PFSK-1 (cell line): ENCODE measurements at regions not wholly inside any gene's neighbourhood (a gene's known extent, or its start where the extent isn't known, plus 50 kb on each side); places are given as distances from the start of the nearest gene placed in this dataset.

Experiments used
- FOXP2 ChIP-seq: optimal IDR thresholded peaks from 2 replicates; pipeline ENCODE3; 2011; ENCODE audit warnings: borderline replicate concordance, control low read depth, inconsistent platforms; ENCODE audit not compliant: insufficient read depth; ENCODE audit errors: extremely low read length, extremely low read depth
- POLR2AphosphoS5 ChIP-seq: IDR thresholded peaks from 2 replicates; pipeline ENCODE4 v1.6.1; 2012; ENCODE audit warnings: low read depth, mild to moderate bottlenecking, control low read depth, low read length, moderate library complexity
- SIN3A ChIP-seq: IDR thresholded peaks from 2 replicates; pipeline ENCODE4 v1.6.1; 2012; ENCODE audit warnings: mild to moderate bottlenecking, low read length, moderate library complexity, borderline replicate concordance; ENCODE audit not compliant: insufficient read depth
- TAF1 ChIP-seq: IDR thresholded peaks from 2 replicates; pipeline ENCODE4 v1.6.1; 2012; ENCODE audit warnings: low read length, control low read depth, borderline replicate concordance; ENCODE audit not compliant: insufficient read depth
- TF ChIP-seq, protein P1 (sequence below), 2 experiments: IDR thresholded peaks; 2 replicates each; pipeline versions ENCODE4 v1.6.1 to v1.8.0; 2011 to 2012; ENCODE audit warnings: low read depth in 2 of 2, low read length in 2 of 2, control low read depth in 1 of 2, inconsistent platforms in 1 of 2, mild to moderate bottlenecking in 1 of 2, moderate library complexity in 1 of 2; ENCODE audit not compliant: insufficient read depth in 1 of 2

DNA sequence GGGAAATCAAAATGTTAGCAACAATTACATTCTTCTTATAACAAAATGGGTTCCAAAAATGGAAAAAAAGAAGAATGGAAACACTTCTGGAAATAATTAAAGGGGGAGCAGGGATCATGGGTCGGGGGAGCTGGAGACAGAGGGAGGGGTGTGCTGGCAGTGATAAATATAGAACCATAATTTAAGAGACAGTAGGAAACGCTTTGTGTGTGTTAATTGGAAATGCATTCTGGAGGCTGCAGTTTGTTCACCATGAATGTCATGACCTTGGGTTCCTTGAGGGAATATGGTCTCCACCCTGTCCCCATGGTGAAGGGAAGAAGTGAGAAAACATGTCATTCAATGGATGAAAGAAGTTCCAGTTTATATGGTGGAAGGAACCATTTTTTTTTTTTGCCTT is 540.7 kb downstream of the TNS1 start:
- TF ChIP-seq FOXP2 (no peak), SIN3A (no peak), TAF1 (no peak), POLR2AphosphoS5 (no peak)
- TF ChIP-seq, protein P1, sequence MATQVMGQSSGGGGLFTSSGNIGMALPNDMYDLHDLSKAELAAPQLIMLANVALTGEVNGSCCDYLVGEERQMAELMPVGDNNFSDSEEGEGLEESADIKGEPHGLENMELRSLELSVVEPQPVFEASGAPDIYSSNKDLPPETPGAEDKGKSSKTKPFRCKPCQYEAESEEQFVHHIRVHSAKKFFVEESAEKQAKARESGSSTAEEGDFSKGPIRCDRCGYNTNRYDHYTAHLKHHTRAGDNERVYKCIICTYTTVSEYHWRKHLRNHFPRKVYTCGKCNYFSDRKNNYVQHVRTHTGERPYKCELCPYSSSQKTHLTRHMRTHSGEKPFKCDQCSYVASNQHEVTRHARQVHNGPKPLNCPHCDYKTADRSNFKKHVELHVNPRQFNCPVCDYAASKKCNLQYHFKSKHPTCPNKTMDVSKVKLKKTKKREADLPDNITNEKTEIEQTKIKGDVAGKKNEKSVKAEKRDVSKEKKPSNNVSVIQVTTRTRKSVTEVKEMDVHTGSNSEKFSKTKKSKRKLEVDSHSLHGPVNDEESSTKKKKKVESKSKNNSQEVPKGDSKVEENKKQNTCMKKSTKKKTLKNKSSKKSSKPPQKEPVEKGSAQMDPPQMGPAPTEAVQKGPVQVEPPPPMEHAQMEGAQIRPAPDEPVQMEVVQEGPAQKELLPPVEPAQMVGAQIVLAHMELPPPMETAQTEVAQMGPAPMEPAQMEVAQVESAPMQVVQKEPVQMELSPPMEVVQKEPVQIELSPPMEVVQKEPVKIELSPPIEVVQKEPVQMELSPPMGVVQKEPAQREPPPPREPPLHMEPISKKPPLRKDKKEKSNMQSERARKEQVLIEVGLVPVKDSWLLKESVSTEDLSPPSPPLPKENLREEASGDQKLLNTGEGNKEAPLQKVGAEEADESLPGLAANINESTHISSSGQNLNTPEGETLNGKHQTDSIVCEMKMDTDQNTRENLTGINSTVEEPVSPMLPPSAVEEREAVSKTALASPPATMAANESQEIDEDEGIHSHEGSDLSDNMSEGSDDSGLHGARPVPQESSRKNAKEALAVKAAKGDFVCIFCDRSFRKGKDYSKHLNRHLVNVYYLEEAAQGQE (IDR thresholded peaks at IDR 0.05; ENCODE audit: insufficient read depth in 1 of 2, low read depth in 2 of 2, low read length in 2 of 2) = no peak

DNA sequence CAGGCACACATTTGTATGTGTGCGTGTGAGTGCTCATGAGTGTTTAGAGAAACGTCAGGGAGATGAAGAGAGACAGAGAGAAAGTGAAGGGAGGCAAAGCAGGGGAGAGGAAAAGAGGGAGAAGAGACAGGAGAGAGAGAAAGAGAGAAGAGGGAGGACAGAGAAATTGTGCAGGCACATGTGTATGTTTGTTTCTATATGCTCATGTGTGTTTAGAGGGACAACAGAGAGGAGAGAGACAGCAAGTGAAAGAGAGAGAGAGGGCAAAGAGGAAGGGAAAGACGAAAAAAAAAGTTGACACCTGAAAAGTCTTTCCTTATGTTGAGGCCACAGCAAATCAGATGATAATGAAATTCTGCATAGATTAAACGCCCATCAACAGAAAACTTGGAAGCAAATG is 541.1 kb downstream of the TNS1 start:
- TF ChIP-seq POLR2AphosphoS5 = no peak
- no peak for TF ChIP-seq FOXP2
- TF ChIP-seq SIN3A = no peak
- TF ChIP-seq TAF1 = no peak
- TF ChIP-seq, protein P1 (IDR thresholded peaks at IDR 0.05; ENCODE audit: insufficient read depth in 1 of 2, low read depth in 2 of 2, low read length in 2 of 2) = no peak

DNA sequence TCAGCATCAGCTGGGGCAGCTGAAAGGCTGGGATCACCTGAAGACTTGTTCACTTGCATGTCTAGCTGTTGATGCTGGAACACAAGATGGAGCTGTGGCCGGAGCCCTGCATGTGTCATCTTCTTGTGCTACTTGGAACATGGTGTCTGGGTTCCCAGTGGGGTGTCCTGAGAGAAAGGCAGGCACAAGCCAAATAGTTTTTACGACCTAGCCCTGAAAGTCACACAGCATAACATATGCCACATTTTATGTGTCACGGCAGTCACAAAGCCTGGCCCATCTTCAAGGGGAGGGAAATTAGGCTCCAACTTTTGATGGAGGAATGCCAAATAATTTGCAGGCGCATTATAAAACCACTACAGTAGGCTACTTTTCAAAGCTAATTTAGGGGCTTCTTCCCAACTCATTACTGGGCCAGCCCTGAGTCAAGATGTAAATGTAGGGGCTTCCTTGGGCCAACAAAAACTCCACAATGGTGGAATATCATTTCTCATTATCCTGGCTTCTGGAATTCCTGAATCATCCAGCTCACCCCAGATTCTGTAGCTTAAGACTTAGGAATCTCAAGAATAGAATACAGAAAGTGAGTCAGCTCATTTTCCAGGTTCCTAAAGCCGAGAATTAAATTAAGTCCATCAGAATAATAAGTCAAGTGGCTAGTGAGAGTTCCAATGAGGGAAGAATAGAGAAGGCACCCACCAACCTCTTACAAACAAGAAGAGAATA is 543.0 kb downstream of the TNS1 start:
- TF ChIP-seq FOXP2 = no peak
- TF ChIP-seq POLR2AphosphoS5 = no peak
- TF ChIP-seq SIN3A = no peak
- TF ChIP-seq TAF1 = no peak
- TF ChIP-seq, protein P1 (IDR thresholded peaks at IDR 0.05; ENCODE audit: insufficient read depth in 1 of 2, low read depth in 2 of 2, low read length in 2 of 2) = no peak

DNA sequence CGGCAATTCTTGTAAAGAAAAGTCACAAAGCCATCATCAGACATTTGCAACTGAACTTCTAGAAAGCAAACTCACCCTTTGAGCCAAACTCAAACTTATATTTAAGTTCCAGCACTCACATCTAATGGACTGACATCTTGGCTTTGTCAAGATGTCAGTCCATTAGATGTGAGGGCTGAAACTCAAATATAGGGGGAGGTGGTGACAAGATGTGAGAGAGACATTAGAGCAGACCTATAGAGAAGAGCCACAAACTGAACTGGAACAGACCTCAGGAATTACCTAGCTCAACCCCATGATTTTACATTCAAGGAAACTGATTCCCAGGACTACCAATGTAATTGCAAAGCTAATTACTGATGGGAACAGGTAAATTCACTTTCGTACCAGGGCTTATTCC is 543.8 kb downstream of the TNS1 start:
- TF ChIP-seq SIN3A (no peak), FOXP2 (no peak), POLR2AphosphoS5 (no peak), TAF1 (no peak)
- TF ChIP-seq, protein P1 (IDR thresholded peaks at IDR 0.05; ENCODE audit: insufficient read depth in 1 of 2, low read depth in 2 of 2, low read length in 2 of 2) = no peak

DNA sequence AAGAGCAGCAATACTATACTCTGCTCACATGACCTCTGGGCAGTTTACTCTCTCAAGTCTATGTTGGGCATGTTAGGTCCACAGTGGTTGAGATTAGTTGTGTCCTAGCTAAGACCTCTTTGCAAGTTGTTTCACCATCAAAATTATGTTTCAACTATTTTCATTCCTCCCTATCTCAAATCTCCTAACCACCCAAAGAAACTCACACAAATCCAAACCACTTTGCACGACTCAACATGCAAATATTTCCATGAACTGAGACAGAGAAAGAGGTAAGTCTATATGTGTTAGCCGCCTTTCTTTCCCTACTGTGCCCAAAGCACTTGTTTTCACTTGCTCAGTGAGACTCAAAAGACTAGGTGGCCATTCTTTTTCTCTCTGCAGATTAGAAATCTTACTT is 546.8 kb downstream of the TNS1 start:
- TF ChIP-seq, protein P1 (IDR thresholded peaks at IDR 0.05; ENCODE audit: insufficient read depth in 1 of 2, low read depth in 2 of 2, low read length in 2 of 2) = no peak
- no peak for TF ChIP-seq SIN3A
- TF ChIP-seq TAF1 = no peak
- TF ChIP-seq POLR2AphosphoS5 = no peak
